GM19328 (cell line): ENCODE measurements at regions not wholly inside any gene's neighbourhood (a gene's known extent, or its start where the extent isn't known, plus 50 kb on each side); places are given as distances from the start of the nearest gene placed in this dataset.
"Not testable (repeated sequence)": the region's sequence is repeated elsewhere in the genome, so short reads cannot be mapped to it uniquely, and the experiment has no call there.

ENCODE experiments used
- ATAC-seq: cut with Tn5 transposase; IDR thresholded peaks from one replicate; pipeline ENCODE4 v1.9.1; 2021; ENCODE audit warnings: mild to moderate bottlenecking, moderate library complexity; ENCODE audit not compliant: unreplicated experiment

- no peak for ATAC-seq
These were observed 100.9 kb upstream of the NXPH2 start for GRCh38 chr2:138881126-138881525.

GRCh38 chr2:138879931-138880330 is 99.7 kb upstream of the NXPH2 start:
- ATAC-seq: no peak

- ATAC-seq: no peak
These were observed 97.2 kb upstream of the NXPH2 start for GRCh38 chr2:138877421-138877820.

- no peak for ATAC-seq
These were observed 94.1 kb upstream of the NXPH2 start for GRCh38 chr2:138874251-138874650.

- not testable (repeated sequence) for ATAC-seq
These were observed 91.9 kb upstream of the NXPH2 start for GRCh38 chr2:138872116-138872515.

- ATAC-seq: no peak
These were observed 91.1 kb upstream of the NXPH2 start for GRCh38 chr2:138871312-138871711.

GRCh38 chr2:138867341-138867740 is 87.2 kb upstream of the NXPH2 start:
- no peak for ATAC-seq

- ATAC-seq: no peak
These were observed 86.6 kb upstream of the NXPH2 start for GRCh38 chr2:138866797-138867196.

- ATAC-seq: no peak
These were observed 73.6 kb upstream of the NXPH2 start for GRCh38 chr2:138853761-138854160.

- no peak for ATAC-seq
These were observed 73.1 kb upstream of the NXPH2 start for GRCh38 chr2:138853296-138853695.

GRCh38 chr2:138846216-138846821 is 66.1 kb upstream of the NXPH2 start:
- ATAC-seq: peak; percentile 87

GRCh38 chr2:138842341-138842740 is 62.2 kb upstream of the NXPH2 start:
- no peak for ATAC-seq

GRCh38 chr2:138841459-138841858 is 61.3 kb upstream of the NXPH2 start:
- ATAC-seq: no peak

- no peak for ATAC-seq
These were observed 58.8 kb upstream of the NXPH2 start for GRCh38 chr2:138838851-138839620.

- no peak for ATAC-seq
These were observed 51.5 kb upstream of the NXPH2 start for GRCh38 chr2:138831691-138832090.

GRCh38 chr2:138831154-138831553 is 51.0 kb upstream of the NXPH2 start:
- ATAC-seq: no peak

- no peak for ATAC-seq
These were observed 50.4 kb upstream of the NXPH2 start for GRCh38 chr2:138830547-138830946.
